ENCODE measurements at regions not wholly inside any gene's neighbourhood (a gene's known extent, or its start where the extent isn't known, plus 50 kb on each side); places are given as distances from the start of the nearest gene placed in this dataset.

- TF ChIP-seq CTCF (IDR thresholded peaks at IDR 0.05), result no peak
- no peak for TF ChIP-seq POLR2A (IDR thresholded peaks at IDR 0.05)
Observed at GRCh38 chrX:43175434-43175833, 397.5 kb upstream of the PPP1R2C start.
